ACC112 (cell line): ENCODE measurements at regions not wholly inside any gene's neighbourhood (a gene's known extent, or its start where the extent isn't known, plus 50 kb on each side); places are given as distances from the start of the nearest gene placed in this dataset.
A peak's percentile ranks its signal among the peaks of the same experiment; 100 is the strongest.

Source experiments
- H2AFZ ChIP-seq: fragments of 200-600 bp; sonication (generic); one replicate; pipeline ENCODE4 v1.6.0; 2017; ENCODE audit warnings: antibody characterized with exemption, low read length; ENCODE audit not compliant: unreplicated experiment
- H3K27ac ChIP-seq: fragments of 200-600 bp; sonication (generic); 2 replicates; pipeline ENCODE4 v1.5.1; 2014; ENCODE audit warnings: low read depth, mild to moderate bottlenecking, antibody characterized with exemption, low read length, moderate library complexity
- H3K27me3 ChIP-seq: fragments of 200-600 bp; sonication (generic); 2 replicates; pipeline ENCODE4 v1.6.1; 2014; ENCODE audit warnings: mild to moderate bottlenecking, antibody characterized with exemption, low read length, moderate library complexity, mixed read lengths; ENCODE audit not compliant: insufficient read depth
- H3K36me3 ChIP-seq: fragments of 200-600 bp; sonication (generic); 2 replicates; pipeline ENCODE4 v1.6.1; 2016; ENCODE audit warnings: mild to moderate bottlenecking, antibody characterized with exemption, low read length, moderate library complexity, mixed read lengths; ENCODE audit not compliant: insufficient read depth
- H3K4me1 ChIP-seq: fragments of 200-600 bp; sonication (generic); one replicate; pipeline ENCODE4 v1.6.1; 2016; ENCODE audit warnings: low read length, mixed read lengths; ENCODE audit not compliant: insufficient read depth, unreplicated experiment, control insufficient read depth
- H3K4me3 ChIP-seq: fragments of 200-600 bp; sonication (generic); 2 replicates; pipeline ENCODE4 v1.5.1; 2014; ENCODE audit warnings: mild to moderate bottlenecking, low read depth, low read length
- H3K79me2 ChIP-seq: fragments of 200-600 bp; sonication (generic); one replicate; pipeline ENCODE4 v1.6.0; 2016; ENCODE audit warnings: low read length; ENCODE audit not compliant: control insufficient read depth, unreplicated experiment, insufficient read depth

GRCh38 chr22:47343611-47344010 is 581.2 kb downstream of the TBC1D22A start:
- H2AFZ ChIP-seq = no peak overlapping the region
- H3K27ac ChIP-seq = no peak overlapping the region
- no peaks in the 10 kb centered on the region for H3K27me3 ChIP-seq
- H3K4me1 ChIP-seq = no peaks in the 10 kb centered on the region
- H3K4me3 ChIP-seq = no peak overlapping the region
- no peaks in the 10 kb centered on the region for H3K79me2 ChIP-seq
- no peaks in the 10 kb centered on the region for H3K36me3 ChIP-seq

- Histone ChIP-seq H2AFZ (no peak overlapping the region), H3K4me3 (no peak overlapping the region), H3K4me1 (no peaks in the 10 kb centered on the region), H3K27ac (no peak overlapping the region), H3K27me3 (no peaks in the 10 kb centered on the region), H3K36me3 (no peaks in the 10 kb centered on the region), H3K79me2 (no peaks in the 10 kb centered on the region)
These were observed 580.0 kb downstream of the TBC1D22A start for GRCh38 chr22:47342446-47342845.

- Histone ChIP-seq H3K36me3 (no peaks in the 10 kb centered on the region), H3K79me2 (no peaks in the 10 kb centered on the region), H3K27me3 (no peaks in the 10 kb centered on the region), H2AFZ (no peak overlapping the region), H3K4me3 (no peak overlapping the region), H3K4me1 (no peaks in the 10 kb centered on the region), H3K27ac (no peak overlapping the region)
These were observed 579.0 kb downstream of the TBC1D22A start for GRCh38 chr22:47341464-47341863.

- no peaks in the 10 kb centered on the region for H3K4me1 ChIP-seq
- no peak overlapping the region for H3K4me3 ChIP-seq
- H3K27ac ChIP-seq = no peak overlapping the region
- no peak overlapping the region for H2AFZ ChIP-seq
- H3K79me2 ChIP-seq = no peaks in the 10 kb centered on the region
- no peaks in the 10 kb centered on the region for H3K27me3 ChIP-seq
- H3K36me3 ChIP-seq = no peaks in the 10 kb centered on the region
These were observed 578.5 kb downstream of the TBC1D22A start for GRCh38 chr22:47340851-47341436.

- H3K4me3 ChIP-seq = no peak overlapping the region
- no peak overlapping the region for H2AFZ ChIP-seq
These were observed 574.7 kb downstream of the TBC1D22A start for GRCh38 chr22:47337161-47337621.

GRCh38 chr22:47335958-47336357 is 573.5 kb downstream of the TBC1D22A start:
- no peaks in the 10 kb centered on the region for H3K4me1 ChIP-seq
- no peak overlapping the region for H3K27ac ChIP-seq
- H2AFZ ChIP-seq = no peak overlapping the region
- H3K27me3 ChIP-seq = no peaks in the 10 kb centered on the region
- no peaks in the 10 kb centered on the region for H3K79me2 ChIP-seq
- no peaks in the 10 kb centered on the region for H3K36me3 ChIP-seq
- no peak overlapping the region for H3K4me3 ChIP-seq

More at GRCh38 chr22:47337161-47337621, 574.7 kb downstream of the TBC1D22A start:
- Histone ChIP-seq H3K27ac (peak overlapping the region; percentile 39; the same call in 1 of the 2 replicates), H3K4me1 (no peaks in the 10 kb centered on the region), H3K79me2 (no peaks in the 10 kb centered on the region), H3K27me3 (no peaks in the 10 kb centered on the region), H3K36me3 (no peaks in the 10 kb centered on the region)

- H3K36me3 ChIP-seq = no peaks in the 10 kb centered on the region
- H3K4me3 ChIP-seq = no peak overlapping the region
- H3K79me2 ChIP-seq = no peaks in the 10 kb centered on the region
- no peak overlapping the region for H2AFZ ChIP-seq
- no peaks in the 10 kb centered on the region for H3K27me3 ChIP-seq
- peaks cover 3% of the 10 kb centered on the region for H3K4me1 ChIP-seq
- H3K27ac ChIP-seq = no peak overlapping the region
These were observed 573.0 kb downstream of the TBC1D22A start for GRCh38 chr22:47335460-47335859.

GRCh38 chr22:47334601-47335000 is 572.2 kb downstream of the TBC1D22A start:
- no peaks in the 10 kb centered on the region for H3K27me3 ChIP-seq
- no peak overlapping the region for H2AFZ ChIP-seq
- H3K4me1 ChIP-seq = peaks cover 11% of the 10 kb centered on the region
- no peak overlapping the region for H3K4me3 ChIP-seq
- no peaks in the 10 kb centered on the region for H3K79me2 ChIP-seq
- no peak overlapping the region for H3K27ac ChIP-seq
- H3K36me3 ChIP-seq = no peaks in the 10 kb centered on the region

- Histone ChIP-seq H3K27ac (no peak overlapping the region), H2AFZ (no peak overlapping the region), H3K4me3 (no peak overlapping the region)
These were observed 571.2 kb downstream of the TBC1D22A start for GRCh38 chr22:47333625-47334024.

GRCh38 chr22:47332246-47332980 is 570.0 kb downstream of the TBC1D22A start:
- Histone ChIP-seq H3K27me3 (no peaks in the 10 kb centered on the region), H3K36me3 (no peaks in the 10 kb centered on the region), H2AFZ (no peak overlapping the region), H3K4me1 (peaks cover 22% of the 10 kb centered on the region), H3K27ac (no peak overlapping the region), H3K79me2 (no peaks in the 10 kb centered on the region), H3K4me3 (no peak overlapping the region)

More at GRCh38 chr22:47333625-47334024, 571.2 kb downstream of the TBC1D22A start:
- Histone ChIP-seq H3K36me3 (no peaks in the 10 kb centered on the region), H3K27me3 (no peaks in the 10 kb centered on the region), H3K4me1 (peaks cover 18% of the 10 kb centered on the region), H3K79me2 (no peaks in the 10 kb centered on the region)

- H3K27ac ChIP-seq = no peak overlapping the region
- H3K27me3 ChIP-seq = no peaks in the 10 kb centered on the region
- H3K36me3 ChIP-seq = no peaks in the 10 kb centered on the region
- H3K4me3 ChIP-seq = no peak overlapping the region
- no peak overlapping the region for H2AFZ ChIP-seq
- no peaks in the 10 kb centered on the region for H3K79me2 ChIP-seq
- H3K4me1 ChIP-seq = peaks cover 22% of the 10 kb centered on the region
These were observed 569.3 kb downstream of the TBC1D22A start for GRCh38 chr22:47331750-47332149.
